GM12878 (cell line): ENCODE measurements at regions not wholly inside any gene's neighbourhood (a gene's known extent, or its start where the extent isn't known, plus 50 kb on each side); places are given as distances from the start of the nearest gene placed in this dataset.

Experiments used
- FOXK2 ChIP-seq: fragments of 450-650 bp; IDR thresholded peaks from 2 replicates; pipeline ENCODE4 v1.6.1; 2017; ENCODE audit warnings: mild to moderate bottlenecking, moderate library complexity
- FOXM1 ChIP-seq: IDR thresholded peaks from 2 replicates; pipeline ENCODE4 v1.6.1; 2012; ENCODE audit warnings: low read depth, mild to moderate bottlenecking, inconsistent platforms, low read length, moderate library complexity
- HCFC1 ChIP-seq: fragments of 150-350 bp; IDR thresholded peaks from 2 replicates; pipeline ENCODE4 v1.6.1; 2014; ENCODE audit warnings: low read length
- HDGF ChIP-seq: fragments of 450-650 bp; IDR thresholded peaks from 2 replicates; pipeline ENCODE4 v1.6.1; 2016; ENCODE audit warnings: antibody characterized with exemption
- MTA2 ChIP-seq: fragments of 450-650 bp; IDR thresholded peaks from 2 replicates; pipeline ENCODE4 v1.6.1; 2016; ENCODE audit warnings: low read depth, mild to moderate bottlenecking, moderate library complexity
- NBN ChIP-seq: fragments of 450-650 bp; IDR thresholded peaks from 2 replicates; pipeline ENCODE4 v1.6.1; 2016
- RUNX3 ChIP-seq: IDR thresholded peaks from 2 replicates; pipeline ENCODE4 v1.6.1; 2012; ENCODE audit warnings: low read length, inconsistent platforms
- TAF1 ChIP-seq: IDR thresholded peaks from 2 replicates; pipeline ENCODE4 v1.6.1; 2011; ENCODE audit warnings: mild to moderate bottlenecking, low read depth, low read length, borderline replicate concordance
- TCF12 ChIP-seq: IDR thresholded peaks from 2 replicates; pipeline ENCODE4 v1.6.1; 2011; ENCODE audit warnings: low read depth, mild to moderate bottlenecking, low read length
- YY1 ChIP-seq: IDR thresholded peaks from 2 replicates; pipeline ENCODE4 v1.6.1; 2011; ENCODE audit warnings: low read depth, mild to moderate bottlenecking, low read length
- TF ChIP-seq, protein P1 (sequence below): IDR thresholded peaks from 2 replicates; pipeline ENCODE4 v1.6.1; 2012; ENCODE audit warnings: low read length, inconsistent platforms
- TF ChIP-seq, protein P2 (sequence below): fragments of 450-650 bp; IDR thresholded peaks from 2 replicates; pipeline ENCODE4 v1.6.1; 2017; ENCODE audit warnings: mild to moderate bottlenecking, moderate library complexity
- TF ChIP-seq, protein P3 (sequence below): fragments of 450-650 bp; IDR thresholded peaks from 2 replicates; pipeline ENCODE4 v1.6.1; 2017; ENCODE audit warnings: low read depth, mild to moderate bottlenecking, moderate library complexity
- TF ChIP-seq, protein P4 (sequence below): IDR thresholded peaks from 2 replicates; pipeline ENCODE4 v1.6.1; 2011; ENCODE audit warnings: borderline replicate concordance, low read depth, mild to moderate bottlenecking, moderate library complexity, low read length; ENCODE audit not compliant: insufficient read depth, poor library complexity, severe bottlenecking
- TF ChIP-seq, protein P5 (sequence below): IDR thresholded peaks from 2 replicates; pipeline ENCODE4 v1.6.1; 2012; ENCODE audit warnings: improper control_type of control experiment, low read depth, low read length; ENCODE audit not compliant: insufficient replicate concordance
- TF ChIP-seq, protein P6 (sequence below): fragments of 450-650 bp; IDR thresholded peaks from 2 replicates; pipeline ENCODE4 v1.6.1; 2017; ENCODE audit warnings: borderline replicate concordance

DNA sequence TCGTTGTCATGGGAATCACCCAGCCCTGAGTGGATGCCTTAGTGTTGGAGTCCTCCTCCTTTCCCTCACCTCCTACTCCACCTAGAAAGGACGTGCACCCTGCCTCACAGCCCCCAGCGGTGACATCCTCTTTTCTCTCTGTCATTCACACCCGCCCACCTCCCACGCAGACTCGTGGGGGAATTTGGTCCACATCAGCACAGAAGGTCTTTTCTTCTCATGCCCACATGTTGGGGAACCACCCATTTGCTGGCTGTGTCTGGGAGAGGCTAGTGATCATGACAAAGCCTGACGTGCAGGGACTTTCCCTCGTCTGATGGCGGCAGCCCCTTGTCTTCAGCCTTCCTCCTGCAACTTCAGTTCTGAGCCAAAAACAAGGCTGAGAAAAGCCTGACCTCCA lies 96.0 kb upstream of the CNKSR3 start (continued):
- TF ChIP-seq, protein P1, sequence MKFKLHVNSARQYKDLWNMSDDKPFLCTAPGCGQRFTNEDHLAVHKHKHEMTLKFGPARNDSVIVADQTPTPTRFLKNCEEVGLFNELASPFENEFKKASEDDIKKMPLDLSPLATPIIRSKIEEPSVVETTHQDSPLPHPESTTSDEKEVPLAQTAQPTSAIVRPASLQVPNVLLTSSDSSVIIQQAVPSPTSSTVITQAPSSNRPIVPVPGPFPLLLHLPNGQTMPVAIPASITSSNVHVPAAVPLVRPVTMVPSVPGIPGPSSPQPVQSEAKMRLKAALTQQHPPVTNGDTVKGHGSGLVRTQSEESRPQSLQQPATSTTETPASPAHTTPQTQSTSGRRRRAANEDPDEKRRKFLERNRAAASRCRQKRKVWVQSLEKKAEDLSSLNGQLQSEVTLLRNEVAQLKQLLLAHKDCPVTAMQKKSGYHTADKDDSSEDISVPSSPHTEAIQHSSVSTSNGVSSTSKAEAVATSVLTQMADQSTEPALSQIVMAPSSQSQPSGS = peak; percentile 81
- TF ChIP-seq, protein P2, sequence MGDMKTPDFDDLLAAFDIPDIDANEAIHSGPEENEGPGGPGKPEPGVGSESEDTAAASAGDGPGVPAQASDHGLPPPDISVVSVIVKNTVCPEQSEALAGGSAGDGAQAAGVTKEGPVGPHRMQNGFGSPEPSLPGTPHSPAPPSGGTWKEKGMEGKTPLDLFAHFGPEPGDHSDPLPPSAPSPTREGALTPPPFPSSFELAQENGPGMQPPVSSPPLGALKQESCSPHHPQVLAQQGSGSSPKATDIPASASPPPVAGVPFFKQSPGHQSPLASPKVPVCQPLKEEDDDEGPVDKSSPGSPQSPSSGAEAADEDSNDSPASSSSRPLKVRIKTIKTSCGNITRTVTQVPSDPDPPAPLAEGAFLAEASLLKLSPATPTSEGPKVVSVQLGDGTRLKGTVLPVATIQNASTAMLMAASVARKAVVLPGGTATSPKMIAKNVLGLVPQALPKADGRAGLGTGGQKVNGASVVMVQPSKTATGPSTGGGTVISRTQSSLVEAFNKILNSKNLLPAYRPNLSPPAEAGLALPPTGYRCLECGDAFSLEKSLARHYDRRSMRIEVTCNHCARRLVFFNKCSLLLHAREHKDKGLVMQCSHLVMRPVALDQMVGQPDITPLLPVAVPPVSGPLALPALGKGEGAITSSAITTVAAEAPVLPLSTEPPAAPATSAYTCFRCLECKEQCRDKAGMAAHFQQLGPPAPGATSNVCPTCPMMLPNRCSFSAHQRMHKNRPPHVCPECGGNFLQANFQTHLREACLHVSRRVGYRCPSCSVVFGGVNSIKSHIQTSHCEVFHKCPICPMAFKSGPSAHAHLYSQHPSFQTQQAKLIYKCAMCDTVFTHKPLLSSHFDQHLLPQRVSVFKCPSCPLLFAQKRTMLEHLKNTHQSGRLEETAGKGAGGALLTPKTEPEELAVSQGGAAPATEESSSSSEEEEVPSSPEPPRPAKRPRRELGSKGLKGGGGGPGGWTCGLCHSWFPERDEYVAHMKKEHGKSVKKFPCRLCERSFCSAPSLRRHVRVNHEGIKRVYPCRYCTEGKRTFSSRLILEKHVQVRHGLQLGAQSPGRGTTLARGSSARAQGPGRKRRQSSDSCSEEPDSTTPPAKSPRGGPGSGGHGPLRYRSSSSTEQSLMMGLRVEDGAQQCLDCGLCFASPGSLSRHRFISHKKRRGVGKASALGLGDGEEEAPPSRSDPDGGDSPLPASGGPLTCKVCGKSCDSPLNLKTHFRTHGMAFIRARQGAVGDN = peak; percentile 37; the same call in 1 of the 2 replicates
- TF ChIP-seq RUNX3 (peak; percentile 79), MTA2 (peak; percentile 94), FOXK2 (no peak), HCFC1 (no peak), YY1 (peak; percentile 92), TAF1 (no peak), FOXM1 (0 out of 2 replicates have a peak, but pooled peaks have one; percentile 47), NBN (peak; percentile 98), HDGF (peak; percentile 92), TCF12 (peak; percentile 85; the same call in 1 of the 2 replicates)
- TF ChIP-seq, protein P3, sequence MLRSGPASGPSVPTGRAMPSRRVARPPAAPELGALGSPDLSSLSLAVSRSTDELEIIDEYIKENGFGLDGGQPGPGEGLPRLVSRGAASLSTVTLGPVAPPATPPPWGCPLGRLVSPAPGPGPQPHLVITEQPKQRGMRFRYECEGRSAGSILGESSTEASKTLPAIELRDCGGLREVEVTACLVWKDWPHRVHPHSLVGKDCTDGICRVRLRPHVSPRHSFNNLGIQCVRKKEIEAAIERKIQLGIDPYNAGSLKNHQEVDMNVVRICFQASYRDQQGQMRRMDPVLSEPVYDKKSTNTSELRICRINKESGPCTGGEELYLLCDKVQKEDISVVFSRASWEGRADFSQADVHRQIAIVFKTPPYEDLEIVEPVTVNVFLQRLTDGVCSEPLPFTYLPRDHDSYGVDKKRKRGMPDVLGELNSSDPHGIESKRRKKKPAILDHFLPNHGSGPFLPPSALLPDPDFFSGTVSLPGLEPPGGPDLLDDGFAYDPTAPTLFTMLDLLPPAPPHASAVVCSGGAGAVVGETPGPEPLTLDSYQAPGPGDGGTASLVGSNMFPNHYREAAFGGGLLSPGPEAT = peak; percentile 98
- TF ChIP-seq, protein P4, sequence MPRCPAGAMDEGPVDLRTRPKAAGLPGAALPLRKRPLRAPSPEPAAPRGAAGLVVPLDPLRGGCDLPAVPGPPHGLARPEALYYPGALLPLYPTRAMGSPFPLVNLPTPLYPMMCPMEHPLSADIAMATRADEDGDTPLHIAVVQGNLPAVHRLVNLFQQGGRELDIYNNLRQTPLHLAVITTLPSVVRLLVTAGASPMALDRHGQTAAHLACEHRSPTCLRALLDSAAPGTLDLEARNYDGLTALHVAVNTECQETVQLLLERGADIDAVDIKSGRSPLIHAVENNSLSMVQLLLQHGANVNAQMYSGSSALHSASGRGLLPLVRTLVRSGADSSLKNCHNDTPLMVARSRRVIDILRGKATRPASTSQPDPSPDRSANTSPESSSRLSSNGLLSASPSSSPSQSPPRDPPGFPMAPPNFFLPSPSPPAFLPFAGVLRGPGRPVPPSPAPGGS = peak; percentile 86
- TF ChIP-seq, protein P5, sequence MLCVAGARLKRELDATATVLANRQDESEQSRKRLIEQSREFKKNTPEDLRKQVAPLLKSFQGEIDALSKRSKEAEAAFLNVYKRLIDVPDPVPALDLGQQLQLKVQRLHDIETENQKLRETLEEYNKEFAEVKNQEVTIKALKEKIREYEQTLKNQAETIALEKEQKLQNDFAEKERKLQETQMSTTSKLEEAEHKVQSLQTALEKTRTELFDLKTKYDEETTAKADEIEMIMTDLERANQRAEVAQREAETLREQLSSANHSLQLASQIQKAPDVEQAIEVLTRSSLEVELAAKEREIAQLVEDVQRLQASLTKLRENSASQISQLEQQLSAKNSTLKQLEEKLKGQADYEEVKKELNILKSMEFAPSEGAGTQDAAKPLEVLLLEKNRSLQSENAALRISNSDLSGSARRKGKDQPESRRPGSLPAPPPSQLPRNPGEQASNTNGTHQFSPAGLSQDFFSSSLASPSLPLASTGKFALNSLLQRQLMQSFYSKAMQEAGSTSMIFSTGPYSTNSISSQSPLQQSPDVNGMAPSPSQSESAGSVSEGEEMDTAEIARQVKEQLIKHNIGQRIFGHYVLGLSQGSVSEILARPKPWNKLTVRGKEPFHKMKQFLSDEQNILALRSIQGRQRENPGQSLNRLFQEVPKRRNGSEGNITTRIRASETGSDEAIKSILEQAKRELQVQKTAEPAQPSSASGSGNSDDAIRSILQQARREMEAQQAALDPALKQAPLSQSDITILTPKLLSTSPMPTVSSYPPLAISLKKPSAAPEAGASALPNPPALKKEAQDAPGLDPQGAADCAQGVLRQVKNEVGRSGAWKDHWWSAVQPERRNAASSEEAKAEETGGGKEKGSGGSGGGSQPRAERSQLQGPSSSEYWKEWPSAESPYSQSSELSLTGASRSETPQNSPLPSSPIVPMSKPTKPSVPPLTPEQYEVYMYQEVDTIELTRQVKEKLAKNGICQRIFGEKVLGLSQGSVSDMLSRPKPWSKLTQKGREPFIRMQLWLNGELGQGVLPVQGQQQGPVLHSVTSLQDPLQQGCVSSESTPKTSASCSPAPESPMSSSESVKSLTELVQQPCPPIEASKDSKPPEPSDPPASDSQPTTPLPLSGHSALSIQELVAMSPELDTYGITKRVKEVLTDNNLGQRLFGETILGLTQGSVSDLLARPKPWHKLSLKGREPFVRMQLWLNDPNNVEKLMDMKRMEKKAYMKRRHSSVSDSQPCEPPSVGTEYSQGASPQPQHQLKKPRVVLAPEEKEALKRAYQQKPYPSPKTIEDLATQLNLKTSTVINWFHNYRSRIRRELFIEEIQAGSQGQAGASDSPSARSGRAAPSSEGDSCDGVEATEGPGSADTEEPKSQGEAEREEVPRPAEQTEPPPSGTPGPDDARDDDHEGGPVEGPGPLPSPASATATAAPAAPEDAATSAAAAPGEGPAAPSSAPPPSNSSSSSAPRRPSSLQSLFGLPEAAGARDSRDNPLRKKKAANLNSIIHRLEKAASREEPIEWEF = peak; percentile 43
- TF ChIP-seq, protein P6, sequence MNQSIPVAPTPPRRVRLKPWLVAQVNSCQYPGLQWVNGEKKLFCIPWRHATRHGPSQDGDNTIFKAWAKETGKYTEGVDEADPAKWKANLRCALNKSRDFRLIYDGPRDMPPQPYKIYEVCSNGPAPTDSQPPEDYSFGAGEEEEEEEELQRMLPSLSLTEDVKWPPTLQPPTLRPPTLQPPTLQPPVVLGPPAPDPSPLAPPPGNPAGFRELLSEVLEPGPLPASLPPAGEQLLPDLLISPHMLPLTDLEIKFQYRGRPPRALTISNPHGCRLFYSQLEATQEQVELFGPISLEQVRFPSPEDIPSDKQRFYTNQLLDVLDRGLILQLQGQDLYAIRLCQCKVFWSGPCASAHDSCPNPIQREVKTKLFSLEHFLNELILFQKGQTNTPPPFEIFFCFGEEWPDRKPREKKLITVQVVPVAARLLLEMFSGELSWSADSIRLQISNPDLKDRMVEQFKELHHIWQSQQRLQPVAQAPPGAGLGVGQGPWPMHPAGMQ = no peak
